Hepatocyte (in vitro differentiated cells): ENCODE measurements at regions not wholly inside any gene's neighbourhood (a gene's known extent, or its start where the extent isn't known, plus 50 kb on each side); places are given as distances from the start of the nearest gene placed in this dataset.

Experiments
- CTCF ChIP-seq: fragments of 200-600 bp; sonication (generic); IDR thresholded peaks from 2 replicates; pipeline ENCODE4 v1.5.1; 2016; ENCODE audit warnings: antibody characterized with exemption, mild to moderate bottlenecking; ENCODE audit not compliant: poor library complexity
- EZH2 ChIP-seq: fragments of 200-600 bp; sonication (generic); IDR thresholded peaks from 2 replicates; pipeline ENCODE4 v1.6.1; 2016; ENCODE audit warnings: antibody characterized with exemption, mild to moderate bottlenecking, borderline replicate concordance

DNA sequence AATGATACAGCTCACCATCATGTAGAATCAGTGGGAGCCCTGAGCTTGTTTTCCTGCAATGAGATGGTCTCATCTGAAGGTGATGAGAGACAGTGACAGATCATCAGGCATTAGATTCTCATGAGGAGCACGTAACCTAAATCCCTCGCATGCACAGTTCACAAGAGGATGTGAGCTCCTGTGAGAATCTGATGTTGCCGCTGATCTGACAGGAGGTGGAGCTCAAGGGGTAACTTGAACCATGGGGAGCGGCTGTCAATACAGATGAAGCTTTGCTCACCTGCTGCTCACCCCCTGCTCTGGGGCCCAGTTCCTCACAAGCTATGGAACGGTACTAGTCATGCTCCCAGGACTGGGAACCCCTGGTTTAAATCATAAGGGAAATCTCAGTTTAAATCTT lies 89.2 kb downstream of the THBS2 start:
- TF ChIP-seq CTCF (no peak), EZH2 (no peak)
